ENCODE measurements at regions not wholly inside any gene's neighbourhood (a gene's known extent, or its start where the extent isn't known, plus 50 kb on each side); places are given as distances from the start of the nearest gene placed in this dataset.
"Not testable (repeated sequence)": the region's sequence is repeated elsewhere in the genome, so short reads cannot be mapped to it uniquely, and the experiment has no call there.

DNA sequence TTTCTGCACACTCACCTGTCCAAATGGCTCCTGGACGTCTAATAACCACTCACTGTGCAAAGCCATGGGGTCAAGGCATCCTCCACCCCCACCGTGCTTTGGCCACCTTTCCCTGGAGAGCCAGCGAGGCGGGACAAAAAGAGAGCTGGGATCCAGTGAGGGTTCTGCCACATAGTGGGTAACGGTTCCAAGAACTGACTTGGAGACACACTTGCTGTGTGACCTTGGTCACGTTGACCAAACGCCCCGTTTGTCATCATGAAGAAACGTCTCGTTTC lies 287.2 kb downstream of the TFAP2C start:
- in situ Hi-C loops (cut with MboI): no loop called here
- WGBS (ENCODE audit: insufficient coverage, insufficient replicate concordance, low lambda C conversion rate, missing lambda C conversion rate): 30% methylated on average over 10 of the region's 10 CpGs
- RAD21 ChIA-PET (ENCODE audit: unreplicated experiment): no interaction called here
- no peak for ATAC-seq
- Histone ChIP-seq H4K20me1 (ENCODE audit: control insufficient read depth, insufficient read depth) (no peaks in the 10 kb centered on the region), H3K4me3 (no peak overlapping the region), H3K9me3 (replicated peaks; ENCODE audit: control insufficient read depth, insufficient read depth, low read length) (no peaks in the 10 kb centered on the region), H2AFZ (ENCODE audit: control insufficient read depth, low read depth, low read length) (no peak overlapping the region), H3K27me3 (replicated peaks in 1 of 2; ENCODE audit: control insufficient read depth in 2 of 2, insufficient read depth in 2 of 2, low read length in 1 of 2) (no peaks in the 10 kb centered on the region), H3K4me2 (ENCODE audit: control insufficient read depth, insufficient read depth) (no peak overlapping the region), H3K9ac (ENCODE audit: control insufficient read depth, insufficient read depth, low read length) (no peak overlapping the region), H3K36me3 (ENCODE audit: control insufficient read depth in 2 of 2, insufficient read depth in 2 of 2, low read length in 1 of 2) (no peaks in the 10 kb centered on the region), H3K27ac (ENCODE audit: control insufficient read depth, insufficient read depth) (no peak overlapping the region), H3K4me1 (ENCODE audit: control insufficient read depth, insufficient read depth, low read length) (no peaks in the 10 kb centered on the region), H3K79me2 (ENCODE audit: control insufficient read depth, insufficient read depth, low read length) (no peaks in the 10 kb centered on the region)
- TF ChIP-seq, protein P1, sequence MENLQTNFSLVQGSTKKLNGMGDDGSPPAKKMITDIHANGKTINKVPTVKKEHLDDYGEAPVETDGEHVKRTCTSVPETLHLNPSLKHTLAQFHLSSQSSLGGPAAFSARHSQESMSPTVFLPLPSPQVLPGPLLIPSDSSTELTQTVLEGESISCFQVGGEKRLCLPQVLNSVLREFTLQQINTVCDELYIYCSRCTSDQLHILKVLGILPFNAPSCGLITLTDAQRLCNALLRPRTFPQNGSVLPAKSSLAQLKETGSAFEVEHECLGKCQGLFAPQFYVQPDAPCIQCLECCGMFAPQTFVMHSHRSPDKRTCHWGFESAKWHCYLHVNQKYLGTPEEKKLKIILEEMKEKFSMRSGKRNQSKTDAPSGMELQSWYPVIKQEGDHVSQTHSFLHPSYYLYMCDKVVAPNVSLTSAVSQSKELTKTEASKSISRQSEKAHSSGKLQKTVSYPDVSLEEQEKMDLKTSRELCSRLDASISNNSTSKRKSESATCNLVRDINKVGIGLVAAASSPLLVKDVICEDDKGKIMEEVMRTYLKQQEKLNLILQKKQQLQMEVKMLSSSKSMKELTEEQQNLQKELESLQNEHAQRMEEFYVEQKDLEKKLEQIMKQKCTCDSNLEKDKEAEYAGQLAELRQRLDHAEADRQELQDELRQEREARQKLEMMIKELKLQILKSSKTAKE (IDR thresholded peaks at IDR 0.05; ENCODE audit: low read depth, poor library complexity, severe bottlenecking): no peak
- no peak for TF ChIP-seq STAT1 (conservative IDR thresholded peaks at IDR 0.05)
- TF ChIP-seq ZNF274 (IDR thresholded peaks at IDR 0.05; ENCODE audit: insufficient read depth, insufficient read length): no peak
- TF ChIP-seq, protein P2, sequence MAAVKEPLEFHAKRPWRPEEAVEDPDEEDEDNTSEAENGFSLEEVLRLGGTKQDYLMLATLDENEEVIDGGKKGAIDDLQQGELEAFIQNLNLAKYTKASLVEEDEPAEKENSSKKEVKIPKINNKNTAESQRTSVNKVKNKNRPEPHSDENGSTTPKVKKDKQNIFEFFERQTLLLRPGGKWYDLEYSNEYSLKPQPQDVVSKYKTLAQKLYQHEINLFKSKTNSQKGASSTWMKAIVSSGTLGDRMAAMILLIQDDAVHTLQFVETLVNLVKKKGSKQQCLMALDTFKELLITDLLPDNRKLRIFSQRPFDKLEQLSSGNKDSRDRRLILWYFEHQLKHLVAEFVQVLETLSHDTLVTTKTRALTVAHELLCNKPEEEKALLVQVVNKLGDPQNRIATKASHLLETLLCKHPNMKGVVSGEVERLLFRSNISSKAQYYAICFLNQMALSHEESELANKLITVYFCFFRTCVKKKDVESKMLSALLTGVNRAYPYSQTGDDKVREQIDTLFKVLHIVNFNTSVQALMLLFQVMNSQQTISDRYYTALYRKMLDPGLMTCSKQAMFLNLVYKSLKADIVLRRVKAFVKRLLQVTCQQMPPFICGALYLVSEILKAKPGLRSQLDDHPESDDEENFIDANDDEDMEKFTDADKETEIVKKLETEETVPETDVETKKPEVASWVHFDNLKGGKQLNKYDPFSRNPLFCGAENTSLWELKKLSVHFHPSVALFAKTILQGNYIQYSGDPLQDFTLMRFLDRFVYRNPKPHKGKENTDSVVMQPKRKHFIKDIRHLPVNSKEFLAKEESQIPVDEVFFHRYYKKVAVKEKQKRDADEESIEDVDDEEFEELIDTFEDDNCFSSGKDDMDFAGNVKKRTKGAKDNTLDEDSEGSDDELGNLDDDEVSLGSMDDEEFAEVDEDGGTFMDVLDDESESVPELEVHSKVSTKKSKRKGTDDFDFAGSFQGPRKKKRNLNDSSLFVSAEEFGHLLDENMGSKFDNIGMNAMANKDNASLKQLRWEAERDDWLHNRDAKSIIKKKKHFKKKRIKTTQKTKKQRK (IDR thresholded peaks at IDR 0.05; ENCODE audit: low read depth, low read length): no peak
- SMC1A ChIA-PET (ENCODE audit: uncharacterized antibody, unreplicated experiment): no interaction called here
- DNase-seq (ENCODE audit: low read depth, low spot score): no peak
- no peak for FAIRE-seq
- CTCF ChIA-PET: no interaction called here
- intact Hi-C loops (cut with micrococcal nuclease; ENCODE audit: unreplicated experiment): no loop called here
- POLR2A ChIA-PET: no interaction called here
- no TSS peak for BruUV-seq (replicated peaks)

- intact Hi-C loops (cut with micrococcal nuclease; ENCODE audit: unreplicated experiment); BruUV-seq (replicated peaks); H3K36me3 ChIP-seq (ENCODE audit: control insufficient read depth in 2 of 2, insufficient read depth in 2 of 2, low read length in 1 of 2); H2AFZ ChIP-seq (ENCODE audit: control insufficient read depth, low read depth, low read length); CTCF ChIA-PET; FAIRE-seq; H4K20me1 ChIP-seq (ENCODE audit: control insufficient read depth, insufficient read depth); H3K79me2 ChIP-seq (ENCODE audit: control insufficient read depth, insufficient read depth, low read length); H3K9me3 ChIP-seq (replicated peaks; ENCODE audit: control insufficient read depth, insufficient read depth, low read length); ATAC-seq; RAD21 ChIA-PET (ENCODE audit: unreplicated experiment); SMC1A ChIA-PET (ENCODE audit: uncharacterized antibody, unreplicated experiment); H3K27ac ChIP-seq (ENCODE audit: control insufficient read depth, insufficient read depth); H3K4me2 ChIP-seq (ENCODE audit: control insufficient read depth, insufficient read depth); POLR2A ChIA-PET; DNase-seq (ENCODE audit: low read depth, low spot score); H3K4me1 ChIP-seq (ENCODE audit: control insufficient read depth, insufficient read depth, low read length); H3K9ac ChIP-seq (ENCODE audit: control insufficient read depth, insufficient read depth, low read length); in situ Hi-C loops (cut with MboI); H3K4me3 ChIP-seq: not testable (repeated sequence)
- 4% methylated on average over 4 of the region's 4 CpGs for WGBS (ENCODE audit: insufficient coverage, insufficient replicate concordance, low lambda C conversion rate, missing lambda C conversion rate)
- H3K27me3 ChIP-seq (replicated peaks in 1 of 2; ENCODE audit: control insufficient read depth in 2 of 2, insufficient read depth in 2 of 2, low read length in 1 of 2): peaks cover 0 to 15% of the 10 kb centered on the region in 2 experiments; a peak in 2 of 4 replicates
These were observed 290.9 kb downstream of the TFAP2C start for GRCh38 chr20:56920041-56920440.
